ENCODE measurements at regions not wholly inside any gene's neighbourhood (a gene's known extent, or its start where the extent isn't known, plus 50 kb on each side); places are given as distances from the start of the nearest gene placed in this dataset.

- Histone ChIP-seq H3K4me3 (ENCODE audit: low read depth, low read length) (no peak overlapping the region), H3K27me3 (ENCODE audit: control insufficient read depth, insufficient read depth, low read length) (no peaks in the 10 kb centered on the region), H3K4me1 (ENCODE audit: control insufficient read depth, insufficient read depth, low read length) (no peaks in the 10 kb centered on the region), H3K36me3 (ENCODE audit: control insufficient read depth, insufficient read depth, low read length) (no peaks in the 10 kb centered on the region), H3K9ac (ENCODE audit: low read depth, low read length) (no peak overlapping the region), H3K9me3 (ENCODE audit: control insufficient read depth, insufficient read depth, low read length) (no peaks in the 10 kb centered on the region), H3K27ac (ENCODE audit: low read depth, low read length) (no peak overlapping the region)
Measured at GRCh38 chr11:24286238-24286637, 210.6 kb upstream of the LUZP2 start.

- H3K9ac ChIP-seq (ENCODE audit: low read depth, low read length), result no peak overlapping the region
- H3K27me3 ChIP-seq (ENCODE audit: control insufficient read depth, insufficient read depth, low read length), result no peaks in the 10 kb centered on the region
- H3K4me1 ChIP-seq (ENCODE audit: control insufficient read depth, insufficient read depth, low read length), result no peaks in the 10 kb centered on the region
- H3K4me3 ChIP-seq (ENCODE audit: low read depth, low read length), result no peak overlapping the region
- H3K27ac ChIP-seq (ENCODE audit: low read depth, low read length), result no peak overlapping the region
- H3K9me3 ChIP-seq (ENCODE audit: control insufficient read depth, insufficient read depth, low read length), result no peaks in the 10 kb centered on the region
- no peaks in the 10 kb centered on the region for H3K36me3 ChIP-seq (ENCODE audit: control insufficient read depth, insufficient read depth, low read length)
Measured at GRCh38 chr11:24289301-24289700, 207.6 kb upstream of the LUZP2 start.

GRCh38 chr11:24293964-24294363 is 202.9 kb upstream of the LUZP2 start:
- Histone ChIP-seq H3K27ac (ENCODE audit: low read depth, low read length) (no peak overlapping the region), H3K9me3 (ENCODE audit: control insufficient read depth, insufficient read depth, low read length) (no peaks in the 10 kb centered on the region), H3K4me1 (ENCODE audit: control insufficient read depth, insufficient read depth, low read length) (peaks cover 4% of the 10 kb centered on the region; the same call in 1 of the 2 replicates), H3K27me3 (ENCODE audit: control insufficient read depth, insufficient read depth, low read length) (no peaks in the 10 kb centered on the region), H3K36me3 (ENCODE audit: control insufficient read depth, insufficient read depth, low read length) (no peaks in the 10 kb centered on the region), H3K9ac (ENCODE audit: low read depth, low read length) (no peak overlapping the region), H3K4me3 (ENCODE audit: low read depth, low read length) (no peak overlapping the region)

- no peak overlapping the region for H3K9ac ChIP-seq (ENCODE audit: low read depth, low read length)
- no peak overlapping the region for H3K27ac ChIP-seq (ENCODE audit: low read depth, low read length)
- H3K27me3 ChIP-seq (ENCODE audit: control insufficient read depth, insufficient read depth, low read length), result no peaks in the 10 kb centered on the region
- no peak overlapping the region for H3K4me3 ChIP-seq (ENCODE audit: low read depth, low read length)
- no peaks in the 10 kb centered on the region for H3K9me3 ChIP-seq (ENCODE audit: control insufficient read depth, insufficient read depth, low read length)
- no peaks in the 10 kb centered on the region for H3K36me3 ChIP-seq (ENCODE audit: control insufficient read depth, insufficient read depth, low read length)
- peaks cover 4% of the 10 kb centered on the region; the same call in 1 of the 2 replicates for H3K4me1 ChIP-seq (ENCODE audit: control insufficient read depth, insufficient read depth, low read length)
Measured at GRCh38 chr11:24295360-24295759, 201.5 kb upstream of the LUZP2 start.

GRCh38 chr11:24297461-24297860 is 199.4 kb upstream of the LUZP2 start:
- Histone ChIP-seq H3K36me3 (ENCODE audit: control insufficient read depth, insufficient read depth, low read length) (no peaks in the 10 kb centered on the region), H3K4me3 (ENCODE audit: low read depth, low read length) (no peak overlapping the region), H3K4me1 (ENCODE audit: control insufficient read depth, insufficient read depth, low read length) (peaks cover 4% of the 10 kb centered on the region; the same call in 1 of the 2 replicates), H3K27me3 (ENCODE audit: control insufficient read depth, insufficient read depth, low read length) (no peaks in the 10 kb centered on the region), H3K27ac (ENCODE audit: low read depth, low read length) (no peak overlapping the region), H3K9me3 (ENCODE audit: control insufficient read depth, insufficient read depth, low read length) (no peaks in the 10 kb centered on the region), H3K9ac (ENCODE audit: low read depth, low read length) (no peak overlapping the region)

- Histone ChIP-seq H3K27ac (ENCODE audit: low read depth, low read length) (no peak overlapping the region), H3K27me3 (ENCODE audit: control insufficient read depth, insufficient read depth, low read length) (no peaks in the 10 kb centered on the region), H3K9ac (ENCODE audit: low read depth, low read length) (no peak overlapping the region)
Measured at GRCh38 chr11:24298146-24298545, 198.7 kb upstream of the LUZP2 start.

GRCh38 chr11:24311974-24312373 is 184.9 kb upstream of the LUZP2 start:
- Histone ChIP-seq H3K4me1 (ENCODE audit: control insufficient read depth, insufficient read depth, low read length) (no peaks in the 10 kb centered on the region), H3K9ac (ENCODE audit: low read depth, low read length) (no peak overlapping the region), H3K27ac (ENCODE audit: low read depth, low read length) (no peak overlapping the region)

More at GRCh38 chr11:24298146-24298545, 198.7 kb upstream of the LUZP2 start:
- Histone ChIP-seq H3K9me3 (ENCODE audit: control insufficient read depth, insufficient read depth, low read length) (no peaks in the 10 kb centered on the region), H3K4me1 (ENCODE audit: control insufficient read depth, insufficient read depth, low read length) (peaks cover 4% of the 10 kb centered on the region; the same call in 1 of the 2 replicates), H3K4me3 (ENCODE audit: low read depth, low read length) (no peak overlapping the region), H3K36me3 (ENCODE audit: control insufficient read depth, insufficient read depth, low read length) (no peaks in the 10 kb centered on the region)

GRCh38 chr11:24312464-24313238 is 184.2 kb upstream of the LUZP2 start:
- H3K27ac ChIP-seq (ENCODE audit: low read depth, low read length), result no peak overlapping the region
- no peak overlapping the region for H3K9ac ChIP-seq (ENCODE audit: low read depth, low read length)
- no peaks in the 10 kb centered on the region for H3K4me1 ChIP-seq (ENCODE audit: control insufficient read depth, insufficient read depth, low read length)
- no peak overlapping the region for H3K4me3 ChIP-seq (ENCODE audit: low read depth, low read length)
- H3K36me3 ChIP-seq (ENCODE audit: control insufficient read depth, insufficient read depth, low read length), result no peaks in the 10 kb centered on the region
- H3K9me3 ChIP-seq (ENCODE audit: control insufficient read depth, insufficient read depth, low read length), result peaks cover 15% of the 10 kb centered on the region
- no peaks in the 10 kb centered on the region for H3K27me3 ChIP-seq (ENCODE audit: control insufficient read depth, insufficient read depth, low read length)

More at GRCh38 chr11:24311974-24312373, 184.9 kb upstream of the LUZP2 start:
- Histone ChIP-seq H3K4me3 (ENCODE audit: low read depth, low read length) (no peak overlapping the region), H3K27me3 (ENCODE audit: control insufficient read depth, insufficient read depth, low read length) (no peaks in the 10 kb centered on the region), H3K36me3 (ENCODE audit: control insufficient read depth, insufficient read depth, low read length) (no peaks in the 10 kb centered on the region), H3K9me3 (ENCODE audit: control insufficient read depth, insufficient read depth, low read length) (peaks cover 15% of the 10 kb centered on the region)

- Histone ChIP-seq H3K36me3 (ENCODE audit: control insufficient read depth, insufficient read depth, low read length) (no peaks in the 10 kb centered on the region), H3K4me1 (ENCODE audit: control insufficient read depth, insufficient read depth, low read length) (peaks cover 7% of the 10 kb centered on the region), H3K27ac (ENCODE audit: low read depth, low read length) (no peak overlapping the region), H3K27me3 (ENCODE audit: control insufficient read depth, insufficient read depth, low read length) (no peaks in the 10 kb centered on the region), H3K9ac (ENCODE audit: low read depth, low read length) (no peak overlapping the region), H3K4me3 (ENCODE audit: low read depth, low read length) (no peak overlapping the region), H3K9me3 (ENCODE audit: control insufficient read depth, insufficient read depth, low read length) (no peaks in the 10 kb centered on the region)
Measured at GRCh38 chr11:24321229-24321628, 175.6 kb upstream of the LUZP2 start.

GRCh38 chr11:24324211-24324610 is 172.6 kb upstream of the LUZP2 start:
- H3K36me3 ChIP-seq (ENCODE audit: control insufficient read depth, insufficient read depth, low read length), result no peaks in the 10 kb centered on the region
- peaks cover 7% of the 10 kb centered on the region for H3K4me1 ChIP-seq (ENCODE audit: control insufficient read depth, insufficient read depth, low read length)
- H3K9me3 ChIP-seq (ENCODE audit: control insufficient read depth, insufficient read depth, low read length), result no peaks in the 10 kb centered on the region
- no peaks in the 10 kb centered on the region for H3K27me3 ChIP-seq (ENCODE audit: control insufficient read depth, insufficient read depth, low read length)
- no peak overlapping the region for H3K4me3 ChIP-seq (ENCODE audit: low read depth, low read length)
- no peak overlapping the region for H3K27ac ChIP-seq (ENCODE audit: low read depth, low read length)
- H3K9ac ChIP-seq (ENCODE audit: low read depth, low read length), result no peak overlapping the region

- no peaks in the 10 kb centered on the region for H3K36me3 ChIP-seq (ENCODE audit: control insufficient read depth, insufficient read depth, low read length)
- H3K4me3 ChIP-seq (ENCODE audit: low read depth, low read length), result no peak overlapping the region
- H3K9me3 ChIP-seq (ENCODE audit: control insufficient read depth, insufficient read depth, low read length), result no peaks in the 10 kb centered on the region
- no peak overlapping the region for H3K9ac ChIP-seq (ENCODE audit: low read depth, low read length)
- no peak overlapping the region for H3K27ac ChIP-seq (ENCODE audit: low read depth, low read length)
- H3K27me3 ChIP-seq (ENCODE audit: control insufficient read depth, insufficient read depth, low read length), result no peaks in the 10 kb centered on the region
- H3K4me1 ChIP-seq (ENCODE audit: control insufficient read depth, insufficient read depth, low read length), result no peaks in the 10 kb centered on the region
Measured at GRCh38 chr11:24344222-24344621, 152.6 kb upstream of the LUZP2 start.

Data from HUES48 (cell line).